HEK293 (cell line): ENCODE measurements at regions not wholly inside any gene's neighbourhood (a gene's known extent, or its start where the extent isn't known, plus 50 kb on each side); places are given as distances from the start of the nearest gene placed in this dataset.

Experiments
- CTCF ChIP-seq: fragments of 450-650 bp; formaldehyde crosslinking; IDR thresholded peaks from 2 replicates; pipeline ENCODE4 v1.5.1; 2016; ENCODE audit warnings: missing biosample characterization, missing genetic modification characterization
- ELK4 ChIP-seq: IDR thresholded peaks from 2 replicates; pipeline ENCODE4 v1.6.1; 2011; ENCODE audit warnings: mild to moderate bottlenecking, low read depth, low read length, borderline replicate concordance
- INSM2 ChIP-seq: fragments of 450-650 bp; formaldehyde crosslinking; IDR thresholded peaks from 2 replicates; pipeline ENCODE4 v1.5.1; 2016; ENCODE audit warnings: missing biosample characterization, missing genetic modification characterization
- PBX3 ChIP-seq: sonication (generic); formaldehyde crosslinking; IDR thresholded peaks from 2 replicates; pipeline ENCODE4 v1.8.1; 2022; ENCODE audit warnings: mild to moderate bottlenecking, moderate library complexity, missing genetic modification reagents
- TCF7L2 ChIP-seq: IDR thresholded peaks from 2 replicates; pipeline ENCODE4 v1.6.1; 2011; ENCODE audit warnings: low read depth, mild to moderate bottlenecking, inconsistent platforms, low read length, moderate library complexity, borderline replicate concordance
- ZBTB21 ChIP-seq: fragments of 450-650 bp; formaldehyde crosslinking; IDR thresholded peaks from 2 replicates; pipeline ENCODE4 v1.5.1; 2017; ENCODE audit warnings: missing biosample characterization, missing genetic modification characterization
- ZNF169 ChIP-seq: fragments of 450-650 bp; formaldehyde crosslinking; IDR thresholded peaks from 2 replicates; pipeline ENCODE4 v1.5.1; 2016; ENCODE audit warnings: missing biosample characterization, missing genetic modification characterization
- ZNF184 ChIP-seq: fragments of 450-650 bp; IDR thresholded peaks from 2 replicates; pipeline ENCODE4 v1.5.1; 2018; ENCODE audit warnings: missing biosample characterization, mild to moderate bottlenecking, missing genetic modification characterization
- ZNF24 ChIP-seq: fragments of 450-650 bp; formaldehyde crosslinking; IDR thresholded peaks from 2 replicates; pipeline ENCODE4 v1.5.1; 2016; ENCODE audit warnings: missing biosample characterization, missing genetic modification characterization
- ZNF423 ChIP-seq: fragments of 450-650 bp; formaldehyde crosslinking; IDR thresholded peaks from 2 replicates; pipeline ENCODE4 v1.5.1; 2016; ENCODE audit warnings: missing biosample characterization, missing genetic modification characterization
- ZNF792 ChIP-seq: fragments of 450-650 bp; formaldehyde crosslinking; IDR thresholded peaks from 2 replicates; pipeline ENCODE4 v1.5.1; 2016; ENCODE audit warnings: missing biosample characterization, missing genetic modification characterization
- TF ChIP-seq, protein P1 (sequence below): fragments of 450-650 bp; formaldehyde crosslinking; IDR thresholded peaks from 2 replicates; pipeline ENCODE4 v1.5.1; 2017; ENCODE audit warnings: missing biosample characterization, missing genetic modification characterization

- TF ChIP-seq ZNF792 (no peak), CTCF (tag by site-specific recombination) (no peak), INSM2 (tag by site-specific recombination) (no peak), ZNF184 (tag by site-specific recombination) (no peak), ELK4 (no peak), ZNF169 (tag by site-specific recombination) (no peak), ZBTB21 (tag by site-specific recombination) (no peak), TCF7L2 (no peak), ZNF24 (tag by site-specific recombination) (no peak), PBX3 (no peak), ZNF423 (tag by site-specific recombination) (no peak)
- TF ChIP-seq, protein P1, sequence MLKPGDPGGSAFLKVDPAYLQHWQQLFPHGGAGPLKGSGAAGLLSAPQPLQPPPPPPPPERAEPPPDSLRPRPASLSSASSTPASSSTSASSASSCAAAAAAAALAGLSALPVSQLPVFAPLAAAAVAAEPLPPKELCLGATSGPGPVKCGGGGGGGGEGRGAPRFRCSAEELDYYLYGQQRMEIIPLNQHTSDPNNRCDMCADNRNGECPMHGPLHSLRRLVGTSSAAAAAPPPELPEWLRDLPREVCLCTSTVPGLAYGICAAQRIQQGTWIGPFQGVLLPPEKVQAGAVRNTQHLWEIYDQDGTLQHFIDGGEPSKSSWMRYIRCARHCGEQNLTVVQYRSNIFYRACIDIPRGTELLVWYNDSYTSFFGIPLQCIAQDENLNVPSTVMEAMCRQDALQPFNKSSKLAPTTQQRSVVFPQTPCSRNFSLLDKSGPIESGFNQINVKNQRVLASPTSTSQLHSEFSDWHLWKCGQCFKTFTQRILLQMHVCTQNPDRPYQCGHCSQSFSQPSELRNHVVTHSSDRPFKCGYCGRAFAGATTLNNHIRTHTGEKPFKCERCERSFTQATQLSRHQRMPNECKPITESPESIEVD: no peak
Observed at GRCh38 chr6:168732676-168733075, 291.7 kb downstream of the SMOC2 start.
